NCI-H345 treated with DMSO at 0.1 percent for 48 hours (cell line): ENCODE measurements at regions not wholly inside any gene's neighbourhood (a gene's known extent, or its start where the extent isn't known, plus 50 kb on each side); places are given as distances from the start of the nearest gene placed in this dataset.
"Not testable (repeated sequence)": the region's sequence is repeated elsewhere in the genome, so short reads cannot be mapped to it uniquely, and the experiment has no call there.

Experiments used
- DNase-seq: peaks from one replicate; lab custom pipeline; 2025; ENCODE audit not compliant: unreplicated experiment; lab: John Stamatoyannopoulos, UW

GRCh38 chr1:54474310-54475251 lies 68.4 kb upstream of the SSBP3 start:
- no peak for DNase-seq

DNA sequence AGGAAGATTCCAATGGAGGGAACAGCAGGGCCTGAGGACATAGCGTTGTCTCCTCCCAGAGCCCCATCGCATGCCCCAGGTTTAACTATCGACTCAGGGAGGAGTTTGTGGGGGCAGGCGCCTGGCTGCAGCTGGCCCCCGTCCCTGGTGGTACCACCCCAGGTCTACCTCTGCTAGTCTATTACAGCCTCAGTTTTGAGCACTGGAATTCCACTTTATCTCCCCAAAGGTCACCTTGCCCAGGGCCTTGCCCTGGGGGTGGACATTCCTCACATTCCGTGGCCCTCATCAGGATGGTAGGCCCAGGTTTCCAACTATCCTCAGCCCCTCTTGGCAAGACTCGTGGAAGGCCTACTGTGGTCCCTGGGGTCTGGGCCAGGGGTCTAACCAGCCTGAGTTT lies 65.4 kb upstream of the SSBP3 start:
- DNase-seq, result no peak

- not testable (repeated sequence) for DNase-seq
These were observed 63.2 kb upstream of the SSBP3 start for GRCh38 chr1:54469444-54469843.

- not testable (repeated sequence) for DNase-seq
These were observed 62.3 kb upstream of the SSBP3 start for GRCh38 chr1:54468288-54469084.

- no peak for DNase-seq
These were observed 59.2 kb upstream of the SSBP3 start for GRCh38 chr1:54465351-54465811.

GRCh38 chr1:54464477-54465146 lies 58.4 kb upstream of the SSBP3 start:
- DNase-seq, result no peak

DNA sequence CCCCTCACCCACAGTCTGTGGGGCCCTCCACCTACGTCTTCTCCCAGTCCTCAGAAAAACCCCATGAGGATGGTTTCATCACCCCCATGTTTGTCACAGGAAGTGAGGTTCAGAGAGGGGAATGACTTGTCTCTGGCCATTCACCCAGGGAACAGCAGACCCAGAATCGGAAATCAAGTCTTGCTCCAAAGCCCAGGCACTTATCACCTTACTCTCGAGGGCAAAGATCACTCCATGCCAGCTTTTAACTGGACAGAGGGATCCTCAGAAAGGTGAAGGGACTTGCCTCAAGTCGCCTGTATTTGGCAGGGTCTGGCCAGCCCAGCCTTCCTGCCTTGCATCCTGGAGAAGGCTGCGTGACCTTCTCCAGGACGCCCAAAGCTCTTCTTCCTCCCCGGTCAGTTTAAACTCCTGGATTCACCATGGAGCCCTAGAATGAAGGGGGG lies 57.9 kb upstream of the SSBP3 start:
- no peak for DNase-seq

DNA sequence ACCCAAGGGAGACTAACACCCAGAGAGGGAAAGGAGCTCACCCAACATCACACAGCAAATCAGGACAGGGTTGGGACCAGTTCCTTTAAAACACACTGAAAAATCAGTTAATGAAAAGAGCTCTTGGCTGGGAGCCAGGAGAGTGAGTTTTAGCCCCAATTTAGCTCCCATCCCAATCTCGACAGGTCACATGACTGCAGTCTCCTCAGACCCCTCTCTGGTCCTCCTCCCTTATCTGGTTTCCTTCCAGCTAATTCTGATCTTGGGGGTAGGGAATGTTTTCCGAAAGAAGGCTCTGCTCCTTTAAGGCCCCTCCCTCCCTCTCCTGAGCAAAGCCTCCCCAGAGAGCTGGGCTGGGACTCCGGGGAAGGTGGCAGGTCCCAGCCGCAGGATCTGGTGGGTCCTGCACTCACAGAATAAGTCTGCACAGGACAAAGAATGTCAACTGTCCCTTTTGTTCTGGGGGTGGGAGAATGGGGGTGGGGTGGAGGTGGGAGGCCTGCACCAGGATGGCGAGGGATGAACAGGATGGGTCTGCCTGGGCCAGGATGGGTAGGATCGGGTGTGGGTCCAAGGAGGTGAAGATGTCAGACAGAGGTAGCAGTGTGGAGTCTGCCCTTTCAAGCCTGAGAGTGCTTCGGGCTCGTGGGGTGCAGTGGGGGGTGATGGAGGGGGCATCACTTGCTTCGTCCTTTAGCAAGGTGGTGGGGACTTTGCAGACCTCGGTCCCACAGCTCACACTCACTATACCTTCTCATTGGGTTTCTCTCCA lies 57.3 kb upstream of the SSBP3 start:
- DNase-seq, result no peak

- DNase-seq, result no peak
These were observed 56.5 kb upstream of the SSBP3 start for GRCh38 chr1:54462597-54463258.

- no peak for DNase-seq
These were observed 55.8 kb upstream of the SSBP3 start for GRCh38 chr1:54461731-54462596.

DNA sequence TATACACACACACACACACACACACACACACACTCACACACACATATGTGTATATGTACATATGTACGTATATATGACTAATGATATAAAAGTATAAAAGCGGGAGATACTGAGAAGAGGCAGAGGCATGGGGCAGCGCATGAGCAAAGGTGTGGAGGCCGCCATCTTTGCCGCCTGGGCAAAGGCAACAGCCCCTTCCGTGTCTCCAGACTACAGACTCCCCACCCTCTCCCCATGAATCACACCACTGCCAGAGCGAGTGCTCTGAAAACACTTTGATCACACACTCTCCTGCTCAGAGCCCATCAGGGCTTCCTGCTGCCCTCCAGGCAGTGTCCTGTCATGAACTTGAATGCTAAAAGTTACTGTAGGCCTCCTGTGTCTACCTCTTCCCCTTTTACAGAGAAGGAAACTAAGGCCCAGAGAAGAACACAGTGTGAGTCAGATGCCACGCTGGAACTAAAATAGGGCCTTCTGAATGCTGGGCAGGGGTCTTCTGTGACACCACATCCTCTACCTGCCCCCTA lies 54.7 kb upstream of the SSBP3 start:
- no peak for DNase-seq

- no peak for DNase-seq
These were observed 54.2 kb upstream of the SSBP3 start for GRCh38 chr1:54460351-54460750.

DNA sequence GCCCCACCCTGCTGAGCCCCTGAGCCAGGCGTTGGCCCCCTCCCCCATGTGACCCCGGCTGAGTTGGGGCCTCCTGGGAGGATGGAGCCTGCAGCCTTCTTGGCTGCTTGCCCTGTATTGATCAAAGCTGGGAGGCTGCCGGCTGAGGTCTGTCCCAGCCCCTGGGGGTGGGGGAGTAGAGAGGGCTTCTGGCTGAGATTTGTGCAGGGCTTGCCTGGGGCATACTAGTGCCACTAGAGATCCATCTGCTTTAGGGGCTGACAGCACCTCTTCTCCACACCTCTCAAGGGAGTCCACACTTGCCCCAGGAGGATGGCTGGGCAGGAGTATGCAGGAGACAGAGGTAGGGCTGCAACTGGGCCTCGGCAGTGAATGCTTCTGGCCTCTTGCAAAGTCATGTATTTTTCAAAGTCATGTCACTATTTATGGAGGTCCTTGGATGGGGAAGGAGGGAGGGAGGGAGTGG lies 53.6 kb upstream of the SSBP3 start:
- DNase-seq, result peak; percentile 80

GRCh38 chr1:54459140-54459539 lies 52.9 kb upstream of the SSBP3 start:
- peak; percentile 26 for DNase-seq

GRCh38 chr1:54456921-54457529 lies 50.8 kb upstream of the SSBP3 start:
- no peak for DNase-seq

- DNase-seq, result no peak
These were observed 50.2 kb upstream of the SSBP3 start for GRCh38 chr1:54456361-54456760.
